NOMO-1 (cell line): ENCODE measurements at regions not wholly inside any gene's neighbourhood (a gene's known extent, or its start where the extent isn't known, plus 50 kb on each side); places are given as distances from the start of the nearest gene placed in this dataset.
"Not testable (repeated sequence)": the region's sequence is repeated elsewhere in the genome, so short reads cannot be mapped to it uniquely, and the experiment has no call there.

Experiments
- DNase-seq, 2 experiments: peaks; one replicate each; lab custom pipeline; 2025; ENCODE audit not compliant: unreplicated experiment in 2 of 2; lab: John Stamatoyannopoulos, UW

DNA sequence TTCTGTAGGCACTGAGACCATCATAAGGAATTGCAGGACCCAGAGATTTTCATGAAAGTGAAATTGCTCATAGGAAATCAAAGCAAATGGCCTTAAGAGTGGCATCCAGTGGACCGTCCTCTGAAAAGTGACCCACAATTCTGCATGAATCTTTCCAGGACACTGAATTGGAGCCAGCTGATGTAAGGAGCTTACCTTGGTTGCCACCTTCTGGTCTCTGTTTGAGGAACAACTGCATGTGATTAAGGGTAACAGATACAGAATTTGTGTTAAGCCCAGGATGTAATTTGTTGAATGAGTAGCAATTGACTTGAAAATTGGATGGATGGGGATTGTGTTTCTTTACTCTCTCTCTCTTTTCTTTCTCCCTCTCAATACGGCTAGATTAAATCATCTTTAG lies 49.9 kb upstream of the GAS1 start:
- no peak for DNase-seq

- no peak for DNase-seq
Measured at GRCh38 chr9:86997951-86998350, 50.6 kb upstream of the GAS1 start.

- DNase-seq = no peak
Measured at GRCh38 chr9:87002517-87002916, 55.2 kb upstream of the GAS1 start.

GRCh38 chr9:87004016-87004415 lies 56.7 kb upstream of the GAS1 start:
- DNase-seq = no peak

- no peak for DNase-seq
Measured at GRCh38 chr9:87006956-87007355, 59.6 kb upstream of the GAS1 start.

DNA sequence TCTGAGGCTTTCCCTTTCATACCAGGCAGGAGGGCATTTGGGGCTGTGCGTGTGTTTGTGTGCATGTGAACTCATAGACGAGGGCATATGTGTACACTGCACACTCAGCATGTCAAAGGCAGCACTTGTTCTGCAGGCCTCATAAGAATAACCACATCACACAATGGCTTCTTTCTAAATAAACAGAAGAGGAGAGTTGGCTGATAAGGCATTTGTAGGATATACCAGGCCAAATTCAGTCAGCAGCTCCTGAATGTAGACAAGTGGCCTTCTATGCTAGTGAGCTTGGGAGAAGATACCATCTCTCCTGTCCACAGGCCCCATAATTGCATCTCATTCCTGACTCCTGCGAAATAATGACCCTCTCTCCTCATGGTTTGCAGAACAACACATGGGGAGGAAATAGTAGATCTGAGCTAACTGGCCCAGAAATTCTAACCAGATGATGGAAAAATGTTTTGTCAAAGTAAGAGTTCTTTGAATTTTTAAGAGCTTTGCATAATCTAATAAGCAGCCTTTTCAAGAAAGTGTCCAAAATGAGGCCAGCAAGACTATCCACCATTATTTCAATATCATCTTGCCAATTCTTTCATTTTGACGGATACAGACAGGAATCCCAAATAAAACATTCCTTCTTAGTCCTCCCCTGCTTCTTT lies 60.5 kb upstream of the GAS1 start:
- DNase-seq = no peak

DNA sequence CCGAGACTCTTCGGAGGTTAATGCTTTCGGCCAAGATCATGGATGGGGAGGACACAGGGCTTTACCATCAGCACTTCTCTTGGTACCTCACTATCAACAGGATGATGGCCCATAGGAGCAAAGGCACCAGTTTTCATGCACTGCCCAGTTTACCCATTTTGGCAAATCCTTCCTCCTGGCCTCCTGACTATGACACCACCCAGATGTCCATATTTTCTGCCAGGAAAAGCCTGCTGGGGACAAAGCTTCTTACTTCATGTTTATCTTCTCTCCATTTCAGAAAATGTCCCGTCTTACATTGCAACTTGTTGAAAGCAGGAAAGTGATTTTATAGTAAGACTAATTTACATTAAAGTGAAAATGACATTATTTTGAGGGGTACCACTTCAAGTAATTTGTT lies 61.4 kb upstream of the GAS1 start:
- DNase-seq = no peak

DNA sequence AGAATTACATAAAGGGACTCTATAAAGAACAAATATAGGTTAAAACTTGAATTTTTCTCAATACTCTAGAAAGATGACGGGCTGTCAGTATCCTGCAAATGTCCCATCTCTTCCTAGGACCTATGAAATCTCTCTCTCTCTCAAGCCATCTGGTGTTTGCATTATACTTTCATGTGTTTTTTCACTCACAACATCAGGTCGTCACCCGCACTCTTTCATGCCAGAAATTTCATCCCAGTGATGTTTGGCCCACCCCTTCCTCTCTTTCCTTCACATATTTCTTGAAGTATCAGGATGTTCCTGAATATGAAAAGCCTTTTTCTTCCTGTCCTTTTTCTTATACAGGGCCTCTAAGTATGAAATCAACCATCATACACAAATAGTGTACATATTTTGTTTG lies 63.3 kb upstream of the GAS1 start:
- DNase-seq = no peak

DNA sequence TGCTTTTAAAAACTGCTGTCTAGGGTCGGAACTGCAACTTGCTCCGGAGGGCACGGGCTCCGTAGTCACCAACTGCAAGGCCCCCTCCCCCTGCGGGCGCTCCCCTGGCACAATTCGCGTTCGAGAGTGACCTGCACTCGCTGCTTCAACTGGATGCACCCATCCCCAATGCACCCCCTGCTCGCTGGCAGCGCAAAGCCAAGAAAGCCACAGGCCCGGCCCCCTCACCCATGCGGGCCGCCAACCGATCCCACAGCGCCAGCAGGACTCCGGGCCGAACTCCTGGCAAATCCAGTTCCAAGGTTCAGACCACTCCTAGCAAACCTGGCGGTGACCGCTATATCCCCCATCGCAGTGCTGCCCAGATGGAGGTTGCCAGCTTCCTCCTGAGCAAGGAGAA lies 64.2 kb upstream of the GAS1 start:
- DNase-seq = no peak

GRCh38 chr9:87013490-87013889 lies 66.2 kb upstream of the GAS1 start:
- DNase-seq = no peak

DNA sequence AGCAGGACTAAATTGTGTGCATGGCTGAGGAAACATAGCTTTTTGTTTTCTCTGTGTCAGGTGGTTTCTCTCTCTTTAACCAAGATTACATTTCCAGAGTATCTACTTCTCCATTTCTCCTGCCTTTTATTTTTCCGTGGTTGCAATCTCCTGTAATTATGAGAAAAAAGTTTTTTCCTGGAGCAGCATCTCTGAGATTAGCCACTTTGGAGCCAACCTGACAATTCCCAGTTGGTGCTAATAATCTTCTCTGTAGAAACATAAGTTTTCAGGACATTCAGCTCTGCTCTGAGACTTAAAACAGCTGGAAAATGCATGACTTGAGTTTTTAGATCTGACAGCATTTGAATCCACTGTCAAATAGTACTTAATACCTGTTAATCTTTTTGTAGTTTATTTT lies 67.1 kb upstream of the GAS1 start:
- DNase-seq = no peak

- DNase-seq = no peak
Measured at GRCh38 chr9:87016681-87017080, 69.4 kb upstream of the GAS1 start.

GRCh38 chr9:87020169-87020950 lies 73.1 kb upstream of the GAS1 start:
- no peak for DNase-seq

- DNase-seq = no peak
Measured at GRCh38 chr9:87022178-87022577, 74.9 kb upstream of the GAS1 start.

DNA sequence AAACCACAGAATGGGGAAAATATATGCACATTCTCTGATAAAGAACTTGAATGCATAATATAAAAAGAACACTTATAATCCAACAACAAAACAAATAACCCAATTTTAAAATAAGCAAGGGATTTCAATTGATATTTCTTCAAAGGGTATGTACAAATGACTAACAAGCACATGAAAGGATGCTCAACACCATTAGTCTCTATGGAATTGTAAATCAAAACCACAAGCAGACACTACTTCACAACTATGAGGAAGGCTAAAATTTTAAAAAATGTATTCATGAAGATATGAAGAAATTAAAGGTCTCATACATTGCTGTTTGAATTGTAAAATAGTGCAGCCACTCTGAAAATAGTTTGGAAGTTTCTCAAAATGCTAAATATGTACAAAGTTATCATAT lies 78.9 kb upstream of the GAS1 start:
- DNase-seq = no peak

DNA sequence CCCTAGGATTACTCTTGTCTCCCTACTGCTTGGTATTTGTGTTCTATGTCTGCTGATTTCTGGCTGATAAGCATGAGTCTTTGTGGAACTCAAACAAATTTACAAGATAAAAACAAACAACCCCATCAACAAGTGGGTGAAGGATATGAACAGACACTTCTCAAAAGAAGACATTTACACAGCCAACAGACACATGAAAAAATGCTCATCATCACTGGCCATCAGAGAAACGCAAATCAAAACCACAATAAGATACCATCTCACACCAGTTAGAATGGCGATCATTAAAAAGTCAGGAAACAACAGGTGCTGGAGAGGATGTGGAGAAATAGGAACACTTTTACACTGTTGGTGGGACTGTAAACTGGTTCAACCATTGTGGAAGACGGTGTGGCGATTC lies 81.5 kb upstream of the GAS1 start:
- DNase-seq = not testable (repeated sequence)

- no peak for DNase-seq
Measured at GRCh38 chr9:87029905-87030304, 82.6 kb upstream of the GAS1 start.

GRCh38 chr9:87034841-87035240 lies 87.5 kb upstream of the GAS1 start:
- DNase-seq = no peak

GRCh38 chr9:87035879-87036278 lies 88.6 kb upstream of the GAS1 start:
- DNase-seq = no peak

DNA sequence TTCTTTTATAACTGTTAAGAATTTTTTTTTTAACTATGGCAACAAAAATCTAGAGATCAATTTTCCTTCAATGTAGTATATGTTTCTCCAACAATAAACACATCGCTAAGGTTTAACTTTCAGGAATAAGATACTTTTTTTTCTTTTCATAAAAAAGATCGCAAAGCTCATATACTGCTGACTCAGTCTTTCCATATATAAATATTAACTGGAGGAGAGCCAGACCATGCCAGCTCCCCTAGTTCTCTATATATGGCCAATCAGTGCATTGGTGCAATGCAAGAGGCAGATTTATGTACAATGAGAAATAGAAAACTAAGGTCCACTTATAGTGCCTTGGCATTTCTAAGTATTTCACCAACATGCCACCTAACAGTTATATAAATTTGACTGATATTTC lies 89.2 kb upstream of the GAS1 start:
- no peak for DNase-seq

DNA sequence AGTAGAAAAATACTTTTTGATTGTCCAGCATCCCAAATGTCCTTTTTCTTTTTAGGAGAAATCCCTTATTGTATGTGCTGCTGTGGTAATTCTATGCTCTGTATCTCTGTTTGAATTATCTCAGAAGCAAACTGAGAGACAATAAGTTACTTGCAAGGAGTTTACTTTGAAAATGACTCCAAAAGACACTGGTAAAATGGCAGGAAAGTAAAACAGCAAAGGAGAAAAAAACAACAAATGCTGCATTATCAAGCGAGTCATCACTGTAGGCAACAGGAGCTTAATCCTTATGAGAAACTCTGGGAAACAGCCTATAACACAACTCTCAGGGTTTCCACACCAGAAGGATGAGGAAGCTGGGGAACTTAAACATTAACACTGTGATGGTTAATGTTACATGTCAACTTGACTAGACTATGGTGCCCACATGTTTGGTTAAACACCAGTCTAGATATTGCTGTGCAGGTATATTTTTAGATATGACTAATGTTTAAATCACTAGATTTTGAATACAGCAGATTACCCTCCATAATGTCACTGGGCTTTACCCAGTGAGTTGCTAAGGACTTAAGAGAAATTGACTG lies 92.6 kb upstream of the GAS1 start:
- DNase-seq = no peak

DNA sequence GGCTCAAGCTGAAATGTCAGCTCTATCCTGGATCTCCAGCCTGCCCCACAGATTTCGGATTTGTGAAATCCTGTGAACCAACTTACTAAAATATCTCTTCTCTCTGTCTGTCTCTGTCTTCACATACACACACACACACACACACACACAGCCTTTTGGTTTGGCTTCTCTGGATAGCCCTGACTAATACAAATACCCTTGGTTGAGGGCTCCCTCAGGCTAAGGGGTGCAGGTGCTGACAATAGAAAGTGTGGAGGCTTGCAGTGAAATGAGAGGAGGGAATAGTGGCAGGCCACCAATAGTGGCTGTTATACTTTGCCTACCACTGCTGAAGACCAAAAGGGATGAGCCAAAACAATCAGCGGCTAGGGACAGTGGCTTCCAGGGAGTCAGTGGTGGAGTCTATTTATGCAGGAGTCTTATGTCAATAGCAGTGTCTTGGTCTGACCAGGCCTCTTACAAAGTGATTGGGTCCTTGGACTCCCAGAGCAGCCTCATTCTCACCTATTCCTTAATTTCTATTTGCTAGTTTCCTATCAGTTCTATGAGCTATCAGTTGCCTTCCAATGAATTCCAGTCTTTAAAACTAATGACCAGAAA lies 93.2 kb upstream of the GAS1 start:
- no peak for DNase-seq
